ENCODE measurements at regions not wholly inside any gene's neighbourhood (a gene's known extent, or its start where the extent isn't known, plus 50 kb on each side); places are given as distances from the start of the nearest gene placed in this dataset.
A peak's percentile ranks its signal among the peaks of the same experiment; 100 is the strongest.

DNA sequence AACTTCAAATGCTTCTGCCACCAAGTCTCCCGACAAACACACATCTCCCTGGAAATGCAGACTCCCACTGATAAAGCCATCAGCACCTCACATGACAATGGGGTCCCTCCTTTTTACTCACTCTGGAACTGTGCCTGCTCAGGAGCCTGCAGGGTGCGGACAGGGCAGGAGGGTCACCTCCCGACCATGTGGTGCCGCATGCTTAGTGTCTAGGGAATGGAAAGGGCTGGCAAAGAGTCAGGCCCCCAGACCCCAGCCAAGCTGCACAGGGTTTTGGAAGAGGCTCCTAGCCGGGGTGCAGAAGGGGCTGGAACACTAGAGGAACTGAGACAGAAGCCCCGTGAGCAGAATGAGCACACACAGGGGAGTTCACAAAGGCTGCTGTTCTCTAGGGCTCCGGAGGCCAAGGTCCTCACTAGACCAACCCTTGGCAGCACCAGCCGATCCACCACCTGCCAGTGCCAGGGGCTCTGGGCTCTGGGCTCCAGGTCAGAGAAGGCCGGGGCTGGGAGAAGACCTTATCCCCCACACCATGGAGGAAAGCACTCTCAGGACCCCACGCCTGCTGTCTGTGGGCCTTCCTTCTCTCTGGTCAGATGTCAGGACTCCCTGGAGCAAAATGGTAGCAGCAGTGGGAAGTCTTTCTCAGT is 125.1 kb upstream of the FGF3 start:
- no peak overlapping the region for H3K4me3 Mint-ChIP-seq
- no CpG with 5 or more reads among the region's 10 CpGs for WGBS (ENCODE audit: extremely low coverage, insufficient read length, low lambda C conversion rate)

More for the DNA sequence above, 125.1 kb upstream of the FGF3 start:
- Histone ChIP-seq H4K5ac (ENCODE audit: insufficient read length, low read depth, low read length) (no peak overlapping the region), H3K14ac (ENCODE audit: insufficient read depth, low read length) (peak overlapping the region; percentile 54; the same call in 1 of the 2 replicates), H2BK20ac (ENCODE audit: low read depth, low read length, poor library complexity, severe bottlenecking) (no peak overlapping the region), H2BK12ac (ENCODE audit: insufficient read length, low read depth, low read length) (no peak overlapping the region), H3T11ph (ENCODE audit: low read length) (no peak overlapping the region), H3K18ac (ENCODE audit: insufficient read length, low read depth, low read length) (no peak overlapping the region), H3K79me1 (ENCODE audit: insufficient read depth, low read depth, low read length, poor library complexity, severe bottlenecking) (no peaks in the 10 kb centered on the region), H4K91ac (ENCODE audit: insufficient read length, low read depth, low read length) (no peak overlapping the region), H2BK120ac (ENCODE audit: low read depth, low read length, poor library complexity, severe bottlenecking) (no peak overlapping the region), H4K8ac (replicated peaks; ENCODE audit: insufficient read length, low read depth, low read length) (no peak overlapping the region), H3K56ac (ENCODE audit: insufficient read length, low read depth, low read length) (no peak overlapping the region), H3K27ac (ENCODE audit: insufficient read length, low read depth, low read length) (no peak overlapping the region), H3K79me2 (ENCODE audit: insufficient read depth, low read length) (no peaks in the 10 kb centered on the region), H3K4ac (ENCODE audit: low read depth, low read length) (no peak overlapping the region), H4K20me1 (ENCODE audit: control insufficient read depth, insufficient read depth, insufficient read length) (no peaks in the 10 kb centered on the region), H3K9me3 (ENCODE audit: control insufficient read depth, low read depth, low read length) (no peaks in the 10 kb centered on the region), H2AFZ (ENCODE audit: low read length) (no peak overlapping the region), H3K27me3 (ENCODE audit: insufficient read depth, low read length) (no peaks in the 10 kb centered on the region), H3K23ac (ENCODE audit: insufficient read length, low read depth, low read length) (no peak overlapping the region), H3K4me1 (ENCODE audit: insufficient read depth, low read length) (no peaks in the 10 kb centered on the region), H2AK5ac (ENCODE audit: insufficient read length, low read length) (no peak overlapping the region), H2BK5ac (ENCODE audit: insufficient read length, low read length) (no peak overlapping the region), H3K9ac (ENCODE audit: extremely low read depth, insufficient read length, low read length) (no peak overlapping the region), H3K23me2 (ENCODE audit: insufficient read length, low read depth, low read length, poor library complexity, severe bottlenecking) (no peaks in the 10 kb centered on the region), H3K4me2 (ENCODE audit: insufficient read depth, insufficient read length, low read length) (no peak overlapping the region), H2BK15ac (ENCODE audit: low read depth, low read length) (no peak overlapping the region)
- no peak overlapping the region for H3K27ac Mint-ChIP-seq
- H3K9me3 Mint-ChIP-seq, result peaks cover 0 to 2% of the 10 kb centered on the region in 2 experiments; a peak in 1 of 5 replicates
- peaks cover 15 to 17% of the 10 kb centered on the region in 2 experiments for H3K4me1 Mint-ChIP-seq
- DNase-seq, result no peak
- no peaks in the 10 kb centered on the region for H3K36me3 Mint-ChIP-seq (ENCODE audit: insufficient read depth in 1 of 3, low read depth in 3 of 3)
- TF ChIP-seq, protein P1, sequence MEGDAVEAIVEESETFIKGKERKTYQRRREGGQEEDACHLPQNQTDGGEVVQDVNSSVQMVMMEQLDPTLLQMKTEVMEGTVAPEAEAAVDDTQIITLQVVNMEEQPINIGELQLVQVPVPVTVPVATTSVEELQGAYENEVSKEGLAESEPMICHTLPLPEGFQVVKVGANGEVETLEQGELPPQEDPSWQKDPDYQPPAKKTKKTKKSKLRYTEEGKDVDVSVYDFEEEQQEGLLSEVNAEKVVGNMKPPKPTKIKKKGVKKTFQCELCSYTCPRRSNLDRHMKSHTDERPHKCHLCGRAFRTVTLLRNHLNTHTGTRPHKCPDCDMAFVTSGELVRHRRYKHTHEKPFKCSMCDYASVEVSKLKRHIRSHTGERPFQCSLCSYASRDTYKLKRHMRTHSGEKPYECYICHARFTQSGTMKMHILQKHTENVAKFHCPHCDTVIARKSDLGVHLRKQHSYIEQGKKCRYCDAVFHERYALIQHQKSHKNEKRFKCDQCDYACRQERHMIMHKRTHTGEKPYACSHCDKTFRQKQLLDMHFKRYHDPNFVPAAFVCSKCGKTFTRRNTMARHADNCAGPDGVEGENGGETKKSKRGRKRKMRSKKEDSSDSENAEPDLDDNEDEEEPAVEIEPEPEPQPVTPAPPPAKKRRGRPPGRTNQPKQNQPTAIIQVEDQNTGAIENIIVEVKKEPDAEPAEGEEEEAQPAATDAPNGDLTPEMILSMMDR (conservative IDR thresholded peaks at IDR 0.05), result no peak
- peaks cover 18% of the 10 kb centered on the region for H3K27me3 Mint-ChIP-seq (ENCODE audit: low read depth)
